ENCODE measurements at regions not wholly inside any gene's neighbourhood (a gene's known extent, or its start where the extent isn't known, plus 50 kb on each side); places are given as distances from the start of the nearest gene placed in this dataset.

DNA sequence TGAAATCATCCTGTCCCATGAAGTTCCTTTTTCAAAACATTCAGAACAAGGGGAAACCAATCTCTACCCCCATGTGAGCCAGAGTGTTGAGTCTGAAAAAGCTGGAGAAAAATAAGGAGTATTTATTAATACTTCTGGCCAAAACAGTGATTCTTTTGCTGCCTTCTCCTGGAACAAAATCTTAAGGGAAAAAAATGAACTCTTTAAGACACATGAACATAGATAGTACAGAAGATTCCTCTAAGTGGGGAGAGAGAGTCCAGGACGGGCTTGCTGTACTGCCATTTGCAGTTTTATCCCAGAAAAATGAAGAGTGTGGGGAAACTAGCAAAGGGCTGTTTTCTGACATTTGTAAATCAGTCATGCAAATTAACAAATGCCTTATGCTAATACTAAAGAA is 173.4 kb upstream of the CELF2 start:
- no peak for TF ChIP-seq POLR2A (IDR thresholded peaks at IDR 0.05; ENCODE audit: low read length)
- no peak for TF ChIP-seq GATA1 (IDR thresholded peaks at IDR 0.05; ENCODE audit: low read depth, low read length)
